DMS153 (cell line): ENCODE measurements at regions not wholly inside any gene's neighbourhood (a gene's known extent, or its start where the extent isn't known, plus 50 kb on each side); places are given as distances from the start of the nearest gene placed in this dataset.

Experiments
- DNase-seq: peaks from one replicate; lab custom pipeline; 2025; lab: John Stamatoyannopoulos, UW

DNA sequence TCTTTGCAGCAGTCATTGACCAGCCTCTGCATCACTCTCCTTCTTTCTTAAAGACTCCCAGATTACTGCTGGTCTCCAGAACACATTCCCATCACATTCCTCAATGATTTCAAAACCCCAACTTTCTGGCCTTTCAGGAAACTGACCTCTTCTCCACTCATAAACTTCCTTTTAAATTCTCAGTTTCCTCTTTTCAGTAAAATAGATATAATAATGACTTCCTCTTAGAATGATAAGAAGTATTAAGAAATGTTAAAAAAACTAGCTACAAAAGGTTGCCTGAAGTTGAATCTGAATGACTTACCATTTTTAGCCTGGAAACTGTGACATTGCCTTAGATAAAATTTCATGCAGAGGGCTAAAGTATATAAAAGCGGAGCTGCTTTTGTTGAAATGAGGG is 239.3 kb downstream of the OGFRL1 start:
- no peak for DNase-seq

DNA sequence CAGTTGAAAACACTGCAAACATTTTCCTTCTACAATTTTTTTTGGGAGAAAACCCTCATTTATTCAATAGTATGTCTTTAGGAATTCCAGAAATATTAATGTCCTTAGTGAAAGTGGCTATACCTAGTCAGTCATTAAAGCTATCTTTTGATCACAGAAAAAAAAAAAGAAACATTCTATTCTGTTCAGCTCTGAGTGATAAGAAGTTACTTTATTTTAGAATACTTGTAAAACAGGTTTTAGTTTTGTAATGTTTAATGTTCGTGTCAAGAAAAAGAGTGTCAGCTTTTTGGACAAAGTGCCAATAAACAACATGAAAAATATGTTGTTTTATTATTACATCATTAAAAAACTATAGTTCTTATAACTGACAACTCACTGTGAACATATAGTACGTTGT is 240.4 kb downstream of the OGFRL1 start:
- DNase-seq = no peak

DNA sequence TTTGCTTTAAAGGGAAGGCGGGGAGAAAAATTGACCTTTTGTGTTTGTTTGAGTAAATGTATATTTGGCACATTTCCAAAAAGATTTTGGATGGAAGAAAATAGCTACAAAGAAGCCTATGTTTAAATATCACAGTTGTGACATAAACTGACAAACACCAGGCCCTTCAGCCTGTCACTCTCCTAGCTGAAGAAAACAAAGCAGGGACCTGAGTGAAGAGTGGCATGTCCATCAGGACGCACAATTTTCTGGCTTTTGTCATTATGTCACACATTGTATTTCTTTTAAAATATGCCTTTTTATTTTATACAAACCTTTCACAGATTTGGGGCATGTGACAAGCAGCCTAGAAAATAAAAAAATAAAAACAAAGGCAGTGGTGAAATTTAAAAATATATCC is 241.2 kb downstream of the OGFRL1 start:
- no peak for DNase-seq

DNA sequence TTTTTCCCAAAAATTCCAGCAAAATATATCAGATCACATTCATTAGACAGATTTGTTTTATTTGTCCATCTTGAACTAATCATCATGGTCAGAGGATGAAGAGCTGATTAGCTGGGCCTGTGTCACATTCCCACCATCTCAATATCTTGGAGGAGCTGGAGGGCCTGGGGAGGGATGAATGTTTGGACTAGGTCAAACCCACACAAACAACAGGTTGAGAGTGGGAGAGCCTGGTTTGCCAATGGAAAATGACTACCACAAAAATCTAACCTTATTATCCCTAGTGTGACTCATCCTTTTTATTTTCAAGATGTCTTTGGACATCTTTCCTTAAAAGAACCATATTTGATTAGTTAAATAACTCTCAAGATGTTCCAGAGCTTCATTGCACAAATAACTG is 242.4 kb downstream of the OGFRL1 start:
- DNase-seq = no peak

DNA sequence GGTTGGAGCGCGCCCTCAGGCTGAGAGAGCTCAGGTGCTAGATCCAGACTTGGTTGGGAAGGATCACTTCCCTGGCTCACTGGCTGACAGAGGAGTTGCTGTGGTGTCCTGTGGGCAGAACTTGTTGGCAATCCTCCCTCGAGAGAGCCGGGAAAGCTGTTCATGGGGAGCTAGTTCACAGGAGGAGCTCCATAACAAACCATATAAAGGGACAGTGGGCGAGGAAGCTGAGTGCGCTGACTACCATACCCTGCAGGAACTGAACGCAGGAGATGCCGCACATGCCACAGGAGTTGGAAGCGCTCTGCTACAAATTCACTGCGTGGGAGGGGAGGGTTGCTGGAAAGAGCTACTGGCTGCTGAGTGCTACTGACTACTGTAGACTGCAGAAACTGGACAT is 243.2 kb downstream of the OGFRL1 start:
- no peak for DNase-seq

DNA sequence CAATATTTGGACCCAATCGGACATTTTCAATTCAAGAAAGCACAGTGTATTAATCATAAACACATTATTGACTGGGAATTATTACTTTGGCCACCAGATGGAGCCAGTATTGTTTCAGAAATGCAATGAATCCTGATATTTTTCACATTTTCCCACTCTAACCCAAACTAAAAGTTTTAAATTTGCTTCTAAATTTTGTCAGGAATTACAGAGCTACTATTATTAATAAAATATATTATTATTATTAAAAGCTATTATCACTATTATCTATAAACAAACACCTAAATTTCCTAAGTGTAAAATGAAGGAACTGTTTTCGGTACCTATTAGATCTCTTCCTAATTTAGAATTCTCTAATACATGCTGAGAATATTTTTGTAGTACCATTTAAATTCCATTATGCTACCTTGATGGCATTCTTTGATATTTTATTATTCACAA is 245.3 kb downstream of the OGFRL1 start:
- no peak for DNase-seq

DNA sequence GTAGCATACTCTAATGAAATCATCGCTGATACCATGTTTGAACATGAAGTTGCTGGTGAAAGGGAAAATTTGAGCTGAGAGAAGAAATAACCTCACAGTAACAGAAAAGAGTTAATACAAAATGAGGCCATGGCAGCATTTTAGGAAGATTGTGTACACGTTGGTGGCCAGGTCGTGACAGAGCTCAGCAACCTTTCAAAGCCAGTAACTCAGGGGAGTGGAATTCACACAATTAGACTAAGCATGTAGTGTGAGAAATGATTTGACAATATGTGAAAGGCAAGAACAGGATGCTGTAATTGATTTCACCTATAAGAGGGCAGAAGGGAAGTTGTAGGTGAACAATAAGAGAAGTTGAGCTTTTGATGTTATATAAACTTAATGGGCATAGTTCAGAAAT is 246.3 kb downstream of the OGFRL1 start:
- no peak for DNase-seq

DNA sequence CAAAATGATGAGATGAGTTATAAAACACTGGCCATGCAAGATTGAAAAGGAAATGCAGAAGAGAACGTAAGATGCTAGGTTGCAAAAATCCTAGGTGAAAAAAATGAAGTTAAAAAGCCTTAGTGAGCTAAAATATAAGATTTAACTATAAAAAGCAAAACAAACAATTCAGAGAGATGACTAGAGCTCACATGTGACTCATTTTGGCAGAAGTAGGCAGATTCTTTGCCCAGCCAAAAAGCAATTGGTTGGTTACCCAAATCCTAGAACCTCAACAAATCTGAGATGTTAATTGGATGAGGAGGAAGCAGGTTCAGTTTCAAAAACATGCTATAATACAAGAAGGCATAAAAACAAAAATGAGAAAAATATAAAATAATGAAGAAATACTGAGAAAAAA is 249.1 kb downstream of the OGFRL1 start:
- no peak for DNase-seq

DNA sequence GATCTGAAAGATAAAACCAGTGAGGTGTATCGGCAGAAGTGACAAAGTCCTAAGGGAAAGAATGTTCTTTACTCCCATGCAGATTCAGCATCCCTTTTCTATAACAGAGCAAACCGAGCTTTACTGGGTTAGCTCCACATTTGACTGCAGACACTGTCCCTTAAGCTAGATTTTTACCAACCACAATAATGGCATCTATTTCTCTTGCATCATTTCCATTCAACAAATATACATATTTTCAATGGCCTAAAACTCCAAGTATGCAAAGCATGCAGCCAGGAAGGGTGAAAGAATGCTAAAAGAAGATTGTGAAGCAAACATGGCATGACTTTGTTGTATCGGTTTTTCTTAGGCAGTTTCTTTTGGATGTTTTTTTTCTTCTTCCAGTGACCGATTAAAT is 255.4 kb downstream of the OGFRL1 start:
- DNase-seq = no peak

DNA sequence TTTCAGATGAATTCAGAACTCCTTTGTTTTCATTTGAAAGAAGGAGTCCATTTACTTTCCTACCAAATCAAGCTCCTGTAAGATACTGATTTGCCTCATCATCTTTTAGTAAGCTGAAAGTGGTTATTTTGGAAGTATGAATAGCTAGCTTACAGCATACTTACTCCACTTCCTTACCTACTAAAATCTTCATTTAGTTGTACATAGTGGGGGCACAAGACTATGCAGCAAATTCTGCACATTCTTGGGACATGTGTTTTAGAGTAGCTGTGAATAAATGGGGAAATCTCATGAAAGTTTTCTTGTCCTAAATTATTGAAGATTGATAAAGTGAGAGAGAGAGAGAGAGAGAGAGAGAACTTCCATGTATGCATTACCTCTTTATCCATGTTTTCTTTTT is 256.3 kb downstream of the OGFRL1 start:
- no peak for DNase-seq

DNA sequence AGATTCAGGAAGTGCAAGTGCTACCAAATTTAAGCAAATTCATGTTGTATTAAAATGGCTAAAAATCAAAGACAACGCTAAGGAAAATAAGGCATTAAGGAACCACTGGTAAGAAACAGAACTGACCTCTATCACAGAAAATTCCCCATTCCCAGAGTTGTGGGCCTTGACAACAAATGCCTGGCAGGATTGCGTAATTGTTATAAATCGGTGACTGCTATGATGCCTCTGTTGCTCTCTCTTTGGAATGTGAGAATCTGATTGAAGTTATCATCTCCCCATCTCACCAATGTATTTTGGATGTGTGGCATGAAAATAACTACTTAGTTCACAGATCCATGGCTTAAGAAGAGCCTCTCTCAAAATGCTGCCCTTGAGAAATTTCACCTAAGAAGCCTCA is 257.3 kb downstream of the OGFRL1 start:
- no peak for DNase-seq

DNA sequence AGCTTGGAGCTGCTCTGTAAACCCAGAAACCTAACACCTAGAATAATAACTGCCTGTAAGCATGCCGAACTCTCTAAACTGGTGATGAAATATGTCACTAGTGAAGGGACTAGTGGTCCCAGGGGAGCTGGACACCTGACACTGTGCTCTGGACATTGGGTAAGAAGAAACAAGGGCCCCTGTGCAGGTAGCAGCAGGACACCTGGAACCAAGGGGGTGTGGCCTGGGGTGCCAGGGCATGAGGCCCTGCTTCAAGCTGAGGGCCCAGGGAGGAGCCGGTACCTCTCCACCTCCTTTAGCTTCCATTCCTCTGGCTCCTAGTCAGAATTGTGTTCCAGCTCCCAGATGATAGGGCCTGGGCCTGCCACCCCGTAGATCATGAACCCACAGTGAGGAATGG is 263.2 kb downstream of the OGFRL1 start:
- no peak for DNase-seq

DNA sequence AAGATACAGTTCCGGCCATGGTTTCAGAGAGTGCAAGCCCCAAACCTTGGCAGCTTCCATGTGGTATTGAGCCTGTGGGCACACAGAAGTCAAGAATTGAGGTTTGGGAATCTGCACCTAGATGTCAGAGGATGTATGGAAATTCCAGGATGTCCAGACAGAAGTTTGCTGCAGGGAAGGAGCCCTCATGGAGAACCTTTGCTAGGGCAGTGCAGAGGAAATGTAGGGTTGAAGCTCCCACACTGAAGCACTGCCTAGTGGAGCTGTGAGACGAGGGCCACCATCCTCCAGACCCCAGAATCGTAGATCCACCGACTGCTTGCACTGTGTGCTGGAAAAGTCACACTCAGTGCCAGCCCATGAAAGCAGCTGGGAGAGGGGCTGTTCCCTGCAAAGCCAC is 267.5 kb downstream of the OGFRL1 start:
- DNase-seq = no peak

DNA sequence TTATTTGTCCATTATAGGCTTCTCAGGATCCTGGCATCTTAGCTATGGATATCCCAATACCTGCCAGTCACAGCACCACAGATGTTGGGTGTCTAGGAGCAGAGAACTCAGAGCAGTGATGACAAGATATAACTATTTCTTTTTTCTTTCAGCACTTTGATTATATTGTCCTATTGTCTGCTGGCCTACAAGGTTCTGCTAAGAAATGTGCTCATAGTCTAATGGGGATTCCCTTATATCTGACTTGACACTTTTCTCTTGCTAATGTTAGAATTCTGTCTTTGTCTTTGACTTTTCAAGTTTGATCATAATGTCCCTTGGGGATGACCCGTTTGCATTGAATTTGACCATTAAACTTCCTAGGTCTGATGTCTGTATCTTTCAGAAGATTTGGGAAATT is 270.4 kb downstream of the OGFRL1 start:
- no peak for DNase-seq

DNA sequence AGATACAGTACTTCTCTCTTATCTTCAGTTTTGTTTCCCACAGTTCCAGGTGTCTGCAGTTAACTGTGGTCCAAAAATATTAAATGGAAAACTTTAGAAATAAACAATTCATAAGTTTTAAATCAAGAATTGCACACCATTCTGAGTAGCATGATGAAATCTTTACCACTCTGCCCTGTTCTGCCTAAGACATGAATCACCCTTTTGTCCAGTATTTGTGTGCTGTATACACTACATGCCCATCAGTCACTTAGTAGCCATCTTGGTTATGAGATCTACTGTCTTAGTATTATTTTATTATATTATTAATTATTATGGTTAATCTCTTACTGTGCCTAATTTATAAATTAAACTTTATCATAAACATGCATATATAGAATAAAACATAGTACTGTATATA is 279.0 kb downstream of the OGFRL1 start:
- DNase-seq = no peak

DNA sequence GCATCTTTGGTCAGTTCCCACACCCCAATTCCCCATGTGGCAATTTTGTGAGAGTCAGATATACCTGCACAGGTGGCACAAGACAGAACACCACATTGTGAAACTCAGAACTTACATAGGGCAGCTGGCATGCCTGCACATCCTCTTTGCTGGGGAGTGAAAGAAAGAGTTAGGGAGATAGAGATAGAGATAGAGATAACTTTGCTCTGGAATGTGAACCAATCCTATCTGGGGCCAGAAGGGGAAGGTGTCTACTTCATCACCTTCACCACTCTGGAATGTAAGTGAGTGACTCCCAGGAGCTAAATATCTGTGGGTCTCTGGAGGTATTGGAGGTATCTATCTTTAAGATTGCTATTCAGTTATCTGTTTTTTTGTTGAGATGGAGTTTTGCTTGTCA is 289.2 kb downstream of the OGFRL1 start:
- DNase-seq = no peak

DNA sequence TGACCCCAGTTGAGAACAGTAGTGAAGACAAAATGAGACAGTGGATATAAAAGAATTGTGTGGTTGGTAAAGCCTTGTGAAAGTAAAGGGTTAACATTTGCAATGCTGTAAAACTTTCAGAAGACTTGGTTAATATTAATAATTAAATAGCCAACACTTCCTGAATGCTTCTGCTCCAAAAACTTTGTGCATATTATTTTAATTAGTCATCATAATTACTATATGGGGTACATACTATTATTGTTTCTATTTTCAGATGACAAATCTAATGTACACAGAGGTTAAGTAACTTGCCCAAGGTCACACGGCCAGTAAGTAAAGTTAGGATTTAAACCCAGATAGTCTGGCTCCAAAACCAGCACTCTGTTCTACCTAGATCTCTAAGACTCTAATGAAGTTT is 291.3 kb downstream of the OGFRL1 start:
- DNase-seq = no peak

DNA sequence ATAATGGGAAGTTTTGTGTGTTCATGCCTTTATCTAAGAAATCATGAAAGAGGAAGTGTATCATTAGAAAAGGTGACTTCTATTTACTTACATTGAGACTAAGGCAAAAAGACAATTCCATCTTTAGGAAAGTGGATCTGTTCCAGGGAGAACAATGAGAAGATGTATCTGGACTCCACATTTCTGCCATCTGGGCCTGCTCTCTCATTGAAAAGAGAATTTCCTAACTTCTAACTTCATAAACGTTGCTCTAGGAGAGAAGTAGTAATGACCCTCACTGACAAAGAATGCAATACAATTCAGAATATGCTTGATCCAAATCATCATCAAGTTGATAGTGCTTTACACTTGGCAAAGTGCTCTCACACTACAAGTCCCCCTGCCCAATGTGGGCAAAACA is 294.2 kb downstream of the OGFRL1 start:
- no peak for DNase-seq

DNA sequence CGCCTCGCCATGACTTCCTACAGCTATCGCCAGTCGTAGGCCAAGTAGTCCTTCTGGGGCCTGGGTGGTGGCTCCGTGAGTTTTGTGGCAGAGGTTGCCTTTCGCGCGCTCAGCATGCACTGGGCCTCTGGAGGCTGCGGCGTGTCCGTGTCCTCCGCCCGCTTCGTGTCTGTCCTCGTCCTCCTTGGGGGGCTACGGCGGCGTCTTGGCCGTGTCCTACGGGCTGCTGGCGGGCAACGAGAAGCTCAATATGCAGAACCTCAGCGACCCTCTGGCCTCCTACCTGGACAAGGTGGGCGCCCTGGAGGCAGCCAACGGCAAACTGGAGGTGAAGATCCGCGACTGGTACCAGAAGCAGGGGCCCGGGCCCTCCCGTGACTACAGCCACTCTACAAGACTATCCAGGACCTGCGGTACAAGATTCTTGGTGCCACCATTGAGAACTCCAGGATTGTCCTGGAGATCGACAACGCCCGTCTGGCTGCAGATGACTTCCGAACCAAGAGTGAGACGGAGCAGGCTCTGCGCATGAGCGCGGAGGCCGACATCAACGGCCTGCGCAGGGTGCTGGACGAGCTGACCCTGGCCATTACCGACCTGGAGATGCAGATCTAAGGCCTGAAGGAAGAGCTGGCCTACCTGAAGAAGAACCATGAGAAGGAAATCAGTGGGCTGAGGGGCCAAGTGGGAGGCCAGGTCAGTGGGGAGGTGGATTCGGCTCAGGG is 296.3 kb downstream of the OGFRL1 start:
- DNase-seq = no peak

DNA sequence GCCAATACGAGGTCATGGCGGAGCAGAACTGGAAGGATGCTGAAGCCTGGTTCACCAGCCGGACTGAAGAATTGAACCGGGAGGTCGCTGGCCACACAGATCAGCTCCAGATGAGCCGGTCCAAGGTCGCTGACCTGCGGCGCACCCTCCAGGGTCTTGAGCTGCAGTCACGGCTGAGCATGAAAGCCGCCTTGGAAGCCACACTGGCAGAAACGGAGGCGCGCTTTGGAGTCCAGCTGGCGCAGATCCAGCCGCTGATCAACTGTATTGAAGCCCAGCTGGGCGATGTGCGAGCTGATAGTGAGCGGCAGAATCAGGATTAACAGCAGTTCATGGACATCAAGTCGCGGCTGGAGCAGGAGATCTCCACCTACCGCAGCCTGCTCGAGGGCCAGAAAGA is 296.9 kb downstream of the OGFRL1 start:
- no peak for DNase-seq

DNA sequence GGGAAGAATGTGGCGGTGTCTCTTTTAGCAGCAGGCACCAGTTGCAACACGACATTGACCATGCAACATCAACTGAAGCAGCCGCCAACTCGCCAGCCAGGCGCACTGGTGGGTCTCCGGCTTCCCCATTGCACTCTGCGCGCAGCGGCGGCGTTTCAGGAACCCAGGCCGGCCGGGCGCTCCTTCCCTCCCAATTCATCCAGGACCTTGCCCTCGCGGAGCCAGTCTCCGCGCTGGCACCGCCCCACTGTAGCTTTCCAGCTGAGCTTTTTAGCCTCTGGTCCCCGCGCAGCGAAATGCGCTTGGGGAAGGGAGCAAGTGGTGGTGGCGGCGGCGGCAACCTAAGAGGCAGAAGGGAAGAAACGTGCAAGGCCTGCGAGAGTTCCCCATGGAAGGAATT is 297.9 kb upstream of the RIMS1 start:
- no peak for DNase-seq

DNA sequence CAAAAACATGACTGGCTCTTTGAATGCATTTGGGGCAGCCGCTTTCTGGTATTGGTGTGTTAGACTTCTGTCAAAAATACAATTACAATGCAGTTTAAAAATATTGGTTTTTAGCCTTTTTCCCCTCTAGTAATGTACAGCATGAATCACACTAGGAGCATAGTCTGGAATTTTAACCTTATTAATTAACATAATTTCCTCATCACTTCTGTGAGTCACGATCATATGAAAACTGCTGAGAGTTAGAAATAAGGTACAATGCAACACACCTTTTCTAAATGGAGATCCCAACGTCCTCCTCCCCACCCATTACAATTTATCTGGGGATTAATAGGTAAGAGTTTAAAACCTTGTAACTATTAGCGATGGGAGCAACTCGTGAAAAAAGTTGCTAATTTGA is 297.1 kb upstream of the RIMS1 start:
- no peak for DNase-seq

DNA sequence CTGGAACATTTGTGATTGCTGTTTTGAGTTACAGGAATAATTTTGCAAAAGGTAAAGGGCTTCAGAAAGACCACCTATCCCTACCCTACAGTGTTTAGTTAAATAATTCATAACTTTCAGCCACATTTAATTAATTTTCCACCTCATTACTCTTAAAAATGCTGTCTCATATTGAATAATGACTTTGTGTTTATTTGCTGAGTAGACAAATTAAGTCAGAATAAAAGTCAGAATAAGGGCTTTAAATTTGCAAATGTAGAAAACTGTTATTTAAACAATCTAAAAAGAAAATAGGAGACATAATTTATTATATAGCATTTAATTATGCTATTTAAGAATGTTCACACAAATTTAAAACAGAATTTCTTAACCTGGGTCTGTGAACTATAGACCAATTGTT is 293.7 kb upstream of the RIMS1 start:
- DNase-seq = no peak

DNA sequence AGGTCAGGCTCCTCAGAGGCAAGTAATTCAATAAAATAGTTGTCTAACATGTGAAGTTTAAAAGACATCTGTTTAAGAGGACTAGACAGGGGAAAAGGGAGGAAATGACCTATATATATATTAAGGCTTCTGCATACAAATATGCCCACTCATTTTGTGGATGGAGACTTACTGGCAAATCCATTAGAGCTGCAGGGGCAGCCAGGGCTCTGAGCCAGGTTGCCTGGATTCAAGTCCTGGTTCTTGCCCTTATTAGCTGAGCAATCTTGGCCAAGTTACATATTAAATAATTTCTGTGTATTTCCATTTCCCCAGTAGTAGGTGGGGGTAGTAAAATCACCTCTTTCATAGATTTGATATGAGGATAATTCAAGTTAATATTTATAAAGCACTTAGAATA is 287.0 kb upstream of the RIMS1 start:
- no peak for DNase-seq
